ENCODE measurements at regions not wholly inside any gene's neighbourhood (a gene's known extent, or its start where the extent isn't known, plus 50 kb on each side); places are given as distances from the start of the nearest gene placed in this dataset.

DNA sequence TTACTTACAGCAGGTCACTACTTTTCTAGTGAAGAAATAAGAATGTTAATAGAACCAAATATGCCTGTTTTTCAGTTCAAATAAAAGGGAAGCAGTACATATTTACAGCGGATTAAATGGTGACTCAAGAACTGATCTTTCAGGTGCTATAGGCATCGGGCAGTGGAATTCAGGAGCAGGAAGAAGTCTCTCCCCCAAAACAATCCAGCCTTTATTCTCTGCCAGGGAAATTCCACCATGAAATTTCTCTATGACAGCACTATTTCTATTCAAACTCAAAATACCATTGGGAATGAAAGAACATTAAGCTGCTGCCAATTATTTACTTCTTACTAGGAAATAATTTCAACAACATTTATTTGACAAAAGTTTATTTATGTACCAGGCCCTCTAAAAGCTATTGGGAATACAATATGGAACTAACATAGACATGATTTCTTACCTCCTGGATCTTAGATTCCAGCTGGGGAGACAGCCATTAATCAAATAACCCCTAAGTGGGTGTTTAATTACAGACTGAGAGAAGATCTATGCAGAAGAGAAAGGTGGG lies 60.3 kb upstream of the KRR1 start:
- Mint-ChIP-seq H3K9me3 (no peaks in the 10 kb centered on the region; the same call in 2 of the 3 replicates), H3K27me3 (ENCODE audit: insufficient read depth, low read depth, poor library complexity) (peaks cover 1% of the 10 kb centered on the region), H3K27ac (no peak overlapping the region), H3K36me3 (ENCODE audit: low read depth) (no peaks in the 10 kb centered on the region), H3K4me1 (0 out of 3 replicates have a peak, but pooled peaks cover 3% of the 10 kb centered on the region), H3K4me3 (no peak overlapping the region)
- H4K20me1 ChIP-seq (replicated peaks; ENCODE audit: insufficient read depth), result no peaks in the 10 kb centered on the region
- ATAC-seq (no peak), DNase-seq (ENCODE audit: low spot score) (peak; percentile 4)
- no peak overlapping the region for H3K4me2 ChIP-seq
- H3K9me2 ChIP-seq (ENCODE audit: insufficient read depth), result no peaks in the 10 kb centered on the region
- no peaks in the 10 kb centered on the region for H3K36me3 ChIP-seq (ENCODE audit: insufficient read depth)
- no peak overlapping the region for H2AFZ ChIP-seq
- H3K27me3 ChIP-seq (ENCODE audit: insufficient read depth), result no peaks in the 10 kb centered on the region
- no peaks in the 10 kb centered on the region for H3K4me1 ChIP-seq (ENCODE audit: insufficient read depth)
- no peak overlapping the region for H3K4me3 ChIP-seq
- H3K27ac ChIP-seq (ENCODE audit: low read depth), result no peak overlapping the region
- no peak for TF ChIP-seq ZNF331 (CRISPR knock-in tag; IDR thresholded peaks at IDR 0.05; ENCODE audit: low read depth)
- H3F3A ChIP-seq (replicated peaks; ENCODE audit: low read depth), result no peaks in the 10 kb centered on the region
- no peaks in the 10 kb centered on the region for H3K79me2 ChIP-seq (replicated peaks; ENCODE audit: insufficient read depth)

DNA sequence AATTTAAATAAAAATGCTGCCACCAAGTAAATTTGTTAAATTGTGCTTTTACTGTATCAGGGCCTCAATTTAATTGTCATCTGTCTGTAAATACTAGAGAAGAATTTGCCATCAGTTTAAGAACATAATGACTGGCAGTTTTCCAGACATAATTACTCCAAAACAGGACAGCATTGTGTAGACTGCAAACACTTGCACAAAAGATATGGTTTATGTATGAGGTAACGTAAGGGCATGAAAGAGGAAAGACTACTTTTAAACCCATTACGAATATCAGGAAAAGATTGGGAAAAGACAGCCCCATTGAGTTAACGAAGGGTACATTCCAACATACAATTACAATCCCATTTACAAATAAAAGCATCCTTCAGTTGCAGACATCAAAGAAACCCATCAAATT lies 59.8 kb upstream of the KRR1 start:
- Histone ChIP-seq H3K36me3 (ENCODE audit: insufficient read depth) (no peaks in the 10 kb centered on the region), H3K27ac (ENCODE audit: low read depth) (no peak overlapping the region), H2AFZ (no peak overlapping the region), H4K20me1 (replicated peaks; ENCODE audit: insufficient read depth) (no peaks in the 10 kb centered on the region), H3F3A (replicated peaks; ENCODE audit: low read depth) (no peaks in the 10 kb centered on the region), H3K27me3 (ENCODE audit: insufficient read depth) (no peaks in the 10 kb centered on the region), H3K4me1 (ENCODE audit: insufficient read depth) (no peaks in the 10 kb centered on the region), H3K9me2 (ENCODE audit: insufficient read depth) (no peaks in the 10 kb centered on the region), H3K79me2 (replicated peaks; ENCODE audit: insufficient read depth) (no peaks in the 10 kb centered on the region), H3K4me3 (no peak overlapping the region), H3K4me2 (no peak overlapping the region)
- DNase-seq (ENCODE audit: low spot score), result no peak
- 0 out of 3 replicates have a peak, but pooled peaks cover 3% of the 10 kb centered on the region for H3K4me1 Mint-ChIP-seq
- no peak overlapping the region for H3K4me3 Mint-ChIP-seq
- TF ChIP-seq ZNF114 (CRISPR knock-in tag; IDR thresholded peaks at IDR 0.05) (no peak), CREB1 (CRISPR knock-in tag; IDR thresholded peaks at IDR 0.05; ENCODE audit: low read depth) (no peak), STAT1 (IDR thresholded peaks at IDR 0.05; ENCODE audit: unreplicated experiment) (no peak)
- TF ChIP-seq, protein P1, sequence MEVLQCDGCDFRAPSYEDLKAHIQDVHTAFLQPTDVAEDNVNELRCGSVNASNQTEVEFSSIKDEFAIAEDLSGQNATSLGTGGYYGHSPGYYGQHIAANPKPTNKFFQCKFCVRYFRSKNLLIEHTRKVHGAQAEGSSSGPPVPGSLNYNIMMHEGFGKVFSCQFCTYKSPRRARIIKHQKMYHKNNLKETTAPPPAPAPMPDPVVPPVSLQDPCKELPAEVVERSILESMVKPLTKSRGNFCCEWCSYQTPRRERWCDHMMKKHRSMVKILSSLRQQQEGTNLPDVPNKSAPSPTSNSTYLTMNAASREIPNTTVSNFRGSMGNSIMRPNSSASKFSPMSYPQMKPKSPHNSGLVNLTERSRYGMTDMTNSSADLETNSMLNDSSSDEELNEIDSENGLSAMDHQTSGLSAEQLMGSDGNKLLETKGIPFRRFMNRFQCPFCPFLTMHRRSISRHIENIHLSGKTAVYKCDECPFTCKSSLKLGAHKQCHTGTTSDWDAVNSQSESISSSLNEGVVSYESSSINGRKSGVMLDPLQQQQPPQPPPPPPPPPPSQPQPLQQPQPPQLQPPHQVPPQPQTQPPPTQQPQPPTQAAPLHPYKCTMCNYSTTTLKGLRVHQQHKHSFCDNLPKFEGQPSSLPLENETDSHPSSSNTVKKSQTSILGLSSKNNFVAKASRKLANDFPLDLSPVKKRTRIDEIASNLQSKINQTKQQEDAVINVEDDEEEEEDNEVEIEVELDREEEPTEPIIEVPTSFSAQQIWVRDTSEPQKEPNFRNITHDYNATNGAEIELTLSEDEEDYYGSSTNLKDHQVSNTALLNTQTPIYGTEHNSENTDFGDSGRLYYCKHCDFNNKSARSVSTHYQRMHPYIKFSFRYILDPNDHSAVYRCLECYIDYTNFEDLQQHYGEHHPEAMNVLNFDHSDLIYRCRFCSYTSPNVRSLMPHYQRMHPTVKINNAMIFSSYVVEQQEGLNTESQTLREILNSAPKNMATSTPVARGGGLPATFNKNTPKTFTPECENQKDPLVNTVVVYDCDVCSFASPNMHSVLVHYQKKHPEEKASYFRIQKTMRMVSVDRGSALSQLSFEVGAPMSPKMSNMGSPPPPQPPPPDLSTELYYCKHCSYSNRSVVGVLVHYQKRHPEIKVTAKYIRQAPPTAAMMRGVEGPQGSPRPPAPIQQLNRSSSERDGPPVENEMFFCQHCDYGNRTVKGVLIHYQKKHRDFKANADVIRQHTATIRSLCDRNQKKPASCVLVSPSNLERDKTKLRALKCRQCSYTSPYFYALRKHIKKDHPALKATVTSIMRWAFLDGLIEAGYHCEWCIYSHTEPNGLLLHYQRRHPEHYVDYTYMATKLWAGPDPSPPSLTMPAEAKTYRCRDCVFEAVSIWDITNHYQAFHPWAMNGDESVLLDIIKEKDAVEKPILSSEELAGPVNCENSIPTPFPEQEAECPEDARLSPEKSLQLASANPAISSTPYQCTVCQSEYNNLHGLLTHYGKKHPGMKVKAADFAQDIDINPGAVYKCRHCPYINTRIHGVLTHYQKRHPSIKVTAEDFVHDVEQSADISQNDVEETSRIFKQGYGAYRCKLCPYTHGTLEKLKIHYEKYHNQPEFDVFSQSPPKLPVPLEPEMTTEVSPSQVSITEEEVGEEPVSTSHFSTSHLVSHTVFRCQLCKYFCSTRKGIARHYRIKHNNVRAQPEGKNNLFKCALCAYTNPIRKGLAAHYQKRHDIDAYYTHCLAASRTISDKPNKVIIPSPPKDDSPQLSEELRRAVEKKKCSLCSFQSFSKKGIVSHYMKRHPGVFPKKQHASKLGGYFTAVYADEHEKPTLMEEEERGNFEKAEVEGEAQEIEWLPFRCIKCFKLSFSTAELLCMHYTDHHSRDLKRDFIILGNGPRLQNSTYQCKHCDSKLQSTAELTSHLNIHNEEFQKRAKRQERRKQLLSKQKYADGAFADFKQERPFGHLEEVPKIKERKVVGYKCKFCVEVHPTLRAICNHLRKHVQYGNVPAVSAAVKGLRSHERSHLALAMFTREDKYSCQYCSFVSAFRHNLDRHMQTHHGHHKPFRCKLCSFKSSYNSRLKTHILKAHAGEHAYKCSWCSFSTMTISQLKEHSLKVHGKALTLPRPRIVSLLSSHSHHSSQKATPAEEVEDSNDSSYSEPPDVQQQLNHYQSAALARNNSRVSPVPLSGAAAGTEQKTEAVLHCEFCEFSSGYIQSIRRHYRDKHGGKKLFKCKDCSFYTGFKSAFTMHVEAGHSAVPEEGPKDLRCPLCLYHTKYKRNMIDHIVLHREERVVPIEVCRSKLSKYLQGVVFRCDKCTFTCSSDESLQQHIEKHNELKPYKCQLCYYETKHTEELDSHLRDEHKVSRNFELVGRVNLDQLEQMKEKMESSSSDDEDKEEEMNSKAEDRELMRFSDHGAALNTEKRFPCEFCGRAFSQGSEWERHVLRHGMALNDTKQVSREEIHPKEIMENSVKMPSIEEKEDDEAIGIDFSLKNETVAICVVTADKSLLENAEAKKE (CRISPR knock-in tag; IDR thresholded peaks at IDR 0.05), result no peak
- TF ChIP-seq, protein P2, sequence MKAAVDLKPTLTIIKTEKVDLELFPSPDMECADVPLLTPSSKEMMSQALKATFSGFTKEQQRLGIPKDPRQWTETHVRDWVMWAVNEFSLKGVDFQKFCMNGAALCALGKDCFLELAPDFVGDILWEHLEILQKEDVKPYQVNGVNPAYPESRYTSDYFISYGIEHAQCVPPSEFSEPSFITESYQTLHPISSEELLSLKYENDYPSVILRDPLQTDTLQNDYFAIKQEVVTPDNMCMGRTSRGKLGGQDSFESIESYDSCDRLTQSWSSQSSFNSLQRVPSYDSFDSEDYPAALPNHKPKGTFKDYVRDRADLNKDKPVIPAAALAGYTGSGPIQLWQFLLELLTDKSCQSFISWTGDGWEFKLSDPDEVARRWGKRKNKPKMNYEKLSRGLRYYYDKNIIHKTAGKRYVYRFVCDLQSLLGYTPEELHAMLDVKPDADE (IDR thresholded peaks at IDR 0.05), result no peak
- TF ChIP-seq, protein P3, sequence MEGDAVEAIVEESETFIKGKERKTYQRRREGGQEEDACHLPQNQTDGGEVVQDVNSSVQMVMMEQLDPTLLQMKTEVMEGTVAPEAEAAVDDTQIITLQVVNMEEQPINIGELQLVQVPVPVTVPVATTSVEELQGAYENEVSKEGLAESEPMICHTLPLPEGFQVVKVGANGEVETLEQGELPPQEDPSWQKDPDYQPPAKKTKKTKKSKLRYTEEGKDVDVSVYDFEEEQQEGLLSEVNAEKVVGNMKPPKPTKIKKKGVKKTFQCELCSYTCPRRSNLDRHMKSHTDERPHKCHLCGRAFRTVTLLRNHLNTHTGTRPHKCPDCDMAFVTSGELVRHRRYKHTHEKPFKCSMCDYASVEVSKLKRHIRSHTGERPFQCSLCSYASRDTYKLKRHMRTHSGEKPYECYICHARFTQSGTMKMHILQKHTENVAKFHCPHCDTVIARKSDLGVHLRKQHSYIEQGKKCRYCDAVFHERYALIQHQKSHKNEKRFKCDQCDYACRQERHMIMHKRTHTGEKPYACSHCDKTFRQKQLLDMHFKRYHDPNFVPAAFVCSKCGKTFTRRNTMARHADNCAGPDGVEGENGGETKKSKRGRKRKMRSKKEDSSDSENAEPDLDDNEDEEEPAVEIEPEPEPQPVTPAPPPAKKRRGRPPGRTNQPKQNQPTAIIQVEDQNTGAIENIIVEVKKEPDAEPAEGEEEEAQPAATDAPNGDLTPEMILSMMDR (conservative IDR thresholded peaks at IDR 0.05; ENCODE audit: low read depth in 2 of 2), result no peak
- no peak for ATAC-seq
- H3K9me3 Mint-ChIP-seq, result peaks cover 4% of the 10 kb centered on the region
- H3K36me3 Mint-ChIP-seq (ENCODE audit: low read depth), result peaks cover 4% of the 10 kb centered on the region; the same call in 1 of the 3 replicates
- H3K27me3 Mint-ChIP-seq (ENCODE audit: insufficient read depth, low read depth, poor library complexity), result peaks cover 1% of the 10 kb centered on the region
- no peak overlapping the region for H3K27ac Mint-ChIP-seq

Measured in GM23338 (cell line).